ENCODE measurements at regions not wholly inside any gene's neighbourhood (a gene's known extent, or its start where the extent isn't known, plus 50 kb on each side); places are given as distances from the start of the nearest gene placed in this dataset.

DNA sequence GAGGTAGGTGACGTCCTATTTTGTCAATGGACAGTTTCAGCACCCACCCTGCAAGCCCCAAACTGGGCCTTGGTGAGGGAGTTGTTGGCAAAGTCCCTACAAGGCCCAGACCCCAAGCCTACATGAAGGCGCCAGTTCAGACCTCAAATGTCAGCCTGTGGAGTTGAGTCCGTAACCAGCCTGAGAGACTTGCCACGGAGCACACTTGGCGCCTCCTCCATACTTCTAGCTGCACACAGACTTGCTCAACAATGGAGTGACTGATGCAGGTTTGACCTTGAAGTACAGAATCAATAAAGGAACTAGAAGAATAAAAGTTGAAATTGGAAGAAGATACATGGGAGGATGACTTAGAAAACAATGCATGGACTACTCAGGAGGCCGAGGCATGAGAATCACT is 134.3 kb downstream of the PROX1 start:
- H3K36me3 ChIP-seq = no peaks in the 10 kb centered on the region
- no peaks in the 10 kb centered on the region for H3K4me1 ChIP-seq
- peaks cover 0 to 3% (median 0%) of the 10 kb centered on the region in 4 donors for H3K27me3 ChIP-seq
- H3K4me3 ChIP-seq = no peak overlapping the region
- no peak overlapping the region for H3K27ac ChIP-seq (replicated peaks in 1 of 4)
- no peak for DNase-seq (ENCODE audit: extremely low spot score)
- 88% methylated on average over 6 of the region's 6 CpGs for WGBS
- peaks cover 3 to 19% (median 17%) of the 10 kb centered on the region in 4 donors for H3K9me3 ChIP-seq
- no peak for TF ChIP-seq EP300 (IDR thresholded peaks at IDR 0.05)
- TF ChIP-seq POLR2AphosphoS5 (IDR thresholded peaks at IDR 0.05) = no peak
- no peak for TF ChIP-seq POLR2A (IDR thresholded peaks at IDR 0.05; ENCODE audit: low read depth)
- TF ChIP-seq, protein P1, sequence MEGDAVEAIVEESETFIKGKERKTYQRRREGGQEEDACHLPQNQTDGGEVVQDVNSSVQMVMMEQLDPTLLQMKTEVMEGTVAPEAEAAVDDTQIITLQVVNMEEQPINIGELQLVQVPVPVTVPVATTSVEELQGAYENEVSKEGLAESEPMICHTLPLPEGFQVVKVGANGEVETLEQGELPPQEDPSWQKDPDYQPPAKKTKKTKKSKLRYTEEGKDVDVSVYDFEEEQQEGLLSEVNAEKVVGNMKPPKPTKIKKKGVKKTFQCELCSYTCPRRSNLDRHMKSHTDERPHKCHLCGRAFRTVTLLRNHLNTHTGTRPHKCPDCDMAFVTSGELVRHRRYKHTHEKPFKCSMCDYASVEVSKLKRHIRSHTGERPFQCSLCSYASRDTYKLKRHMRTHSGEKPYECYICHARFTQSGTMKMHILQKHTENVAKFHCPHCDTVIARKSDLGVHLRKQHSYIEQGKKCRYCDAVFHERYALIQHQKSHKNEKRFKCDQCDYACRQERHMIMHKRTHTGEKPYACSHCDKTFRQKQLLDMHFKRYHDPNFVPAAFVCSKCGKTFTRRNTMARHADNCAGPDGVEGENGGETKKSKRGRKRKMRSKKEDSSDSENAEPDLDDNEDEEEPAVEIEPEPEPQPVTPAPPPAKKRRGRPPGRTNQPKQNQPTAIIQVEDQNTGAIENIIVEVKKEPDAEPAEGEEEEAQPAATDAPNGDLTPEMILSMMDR (IDR thresholded peaks at IDR 0.05) = no peak
- intact Hi-C loops (cut with DNase I) = loop anchor here (5.0 to 10.0 kb wide), 2 partner anchors 167 to 750 kb away; no protein-coding TSS in a partner anchor

DNA sequence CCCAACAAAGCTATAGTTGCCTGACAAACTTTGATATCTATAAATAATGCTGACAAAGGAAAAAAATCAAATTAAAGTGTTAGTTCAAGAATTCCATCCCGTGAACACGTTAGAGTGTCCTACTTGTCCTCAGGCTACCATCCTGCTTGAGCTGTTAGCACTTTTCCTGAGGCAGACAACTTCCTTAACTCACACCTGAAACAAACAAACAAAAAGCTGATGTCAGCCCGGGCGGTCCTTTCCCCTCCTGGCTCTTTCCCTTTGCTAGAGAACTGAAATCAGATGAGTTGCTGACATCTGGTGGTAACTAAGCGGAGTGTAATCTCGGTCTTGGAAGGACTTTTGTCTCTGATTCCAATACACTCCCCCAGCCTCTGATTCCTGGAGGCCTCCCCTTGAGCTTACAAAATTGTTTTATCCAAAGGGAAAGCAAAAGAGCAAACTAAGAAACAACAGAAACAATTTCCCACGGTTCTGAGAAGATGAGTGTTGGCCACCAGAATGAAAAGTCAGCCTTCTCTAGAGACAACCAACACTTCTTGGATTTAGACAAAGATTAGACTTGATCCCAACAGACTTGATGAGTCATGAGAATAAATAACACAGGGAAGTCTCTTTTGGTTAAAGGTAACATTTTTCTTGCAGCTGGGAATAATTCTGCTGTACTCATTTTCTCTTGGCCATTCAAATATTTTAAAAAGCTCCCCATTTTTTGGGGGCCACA is 135.4 kb downstream of the PROX1 start:
- intact Hi-C loops (cut with DNase I) = loop anchor here (5.0 to 10.0 kb wide), 2 partner anchors 168 to 751 kb away; no protein-coding TSS in a partner anchor
- no peak overlapping the region for H3K4me3 ChIP-seq
- TF ChIP-seq, protein P1 (IDR thresholded peaks at IDR 0.05) = peak; percentile 38 to 51 (median 43)
- no peak for TF ChIP-seq POLR2AphosphoS5 (IDR thresholded peaks at IDR 0.05)
- no peaks in the 10 kb centered on the region for H3K4me1 ChIP-seq
- no peak overlapping the region for H3K27ac ChIP-seq (replicated peaks in 1 of 4)
- H3K27me3 ChIP-seq = peaks cover 0 to 3% (median 0%) of the 10 kb centered on the region in 4 donors
- no peak for DNase-seq (ENCODE audit: extremely low spot score)
- 5% methylated on average over 7 of the region's 7 CpGs for WGBS
- H3K9me3 ChIP-seq = peaks cover under 1 to 8% (median 6%) of the 10 kb centered on the region in 4 donors
- no peaks in the 10 kb centered on the region for H3K36me3 ChIP-seq

DNA sequence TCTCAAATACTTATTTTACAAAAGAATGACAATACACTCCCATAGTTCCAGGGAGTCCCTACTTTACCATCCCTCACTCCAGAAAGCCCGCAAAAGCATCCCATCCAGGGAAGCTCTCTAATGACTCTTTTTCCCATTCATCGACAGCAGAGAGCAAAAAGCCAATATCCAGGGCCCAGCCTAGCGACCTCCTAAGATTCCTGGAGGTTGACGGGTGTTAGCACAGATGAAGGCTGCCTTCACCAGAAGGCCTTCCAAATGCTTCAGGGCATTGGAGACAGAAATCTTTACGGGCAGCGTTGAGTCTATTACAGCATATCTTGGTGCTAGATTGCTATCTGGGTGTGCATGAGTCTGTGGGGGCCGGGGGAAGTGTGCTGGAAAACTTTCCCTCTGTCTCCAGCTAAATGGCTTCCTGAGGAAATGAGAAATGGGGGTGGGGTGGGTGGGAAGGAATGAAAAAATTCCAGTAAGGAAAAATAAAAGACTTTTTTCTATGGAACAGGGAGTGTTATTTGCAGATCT is 136.6 kb downstream of the PROX1 start:
- Histone ChIP-seq H3K4me1 (no peaks in the 10 kb centered on the region), H3K4me3 (no peak overlapping the region), H3K27me3 (peaks cover 0 to 3% (median 0%) of the 10 kb centered on the region in 4 donors), H3K9me3 (no peaks in the 10 kb centered on the region), H3K36me3 (no peaks in the 10 kb centered on the region), H3K27ac (replicated peaks in 1 of 4) (no peak overlapping the region)
- no peak for TF ChIP-seq POLR2A (IDR thresholded peaks at IDR 0.05; ENCODE audit: low read depth)
- no peak for TF ChIP-seq POLR2AphosphoS5 (IDR thresholded peaks at IDR 0.05)
- TF ChIP-seq, protein P1 (IDR thresholded peaks at IDR 0.05) = no peak
- no peak for TF ChIP-seq EP300 (IDR thresholded peaks at IDR 0.05)
- 68% methylated on average over 7 of the region's 7 CpGs for whole genome bisulfite sequencing
- intact Hi-C loops (cut with DNase I) = loop anchor here (5.0 to 10.0 kb wide), 2 partner anchors 170 to 752 kb away; no protein-coding TSS in a partner anchor
- no peak for DNase-seq (ENCODE audit: extremely low spot score)

DNA sequence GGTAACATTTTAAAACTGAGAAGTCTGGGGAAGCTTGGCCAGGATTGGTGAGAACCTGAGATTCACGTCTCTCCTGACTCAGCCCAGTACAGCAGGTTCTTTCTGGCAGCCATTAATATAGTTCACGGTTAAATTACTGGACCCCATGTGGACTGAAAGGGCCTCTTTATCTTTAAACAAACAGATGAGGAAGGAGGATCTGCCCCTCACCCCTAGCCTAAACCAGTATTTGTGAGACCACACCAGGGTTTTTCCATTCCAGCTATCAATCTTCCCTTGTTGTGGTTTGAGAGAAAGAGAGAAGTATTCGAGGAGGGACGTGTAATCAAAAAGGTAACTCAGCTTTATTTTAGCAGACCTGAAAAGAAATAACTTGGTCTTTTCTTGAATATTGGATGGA is 137.1 kb downstream of the PROX1 start:
- DNase-seq (ENCODE audit: extremely low spot score) = no peak
- TF ChIP-seq POLR2A (IDR thresholded peaks at IDR 0.05; ENCODE audit: low read depth) = no peak
- TF ChIP-seq, protein P1 (IDR thresholded peaks at IDR 0.05) = no peak
- TF ChIP-seq EP300 (IDR thresholded peaks at IDR 0.05) = no peak
- TF ChIP-seq POLR2AphosphoS5 (IDR thresholded peaks at IDR 0.05) = no peak
- Histone ChIP-seq H3K4me1 (no peaks in the 10 kb centered on the region), H3K4me3 (no peak overlapping the region), H3K9me3 (no peaks in the 10 kb centered on the region), H3K36me3 (no peaks in the 10 kb centered on the region), H3K27me3 (peaks cover 0 to 3% (median 0%) of the 10 kb centered on the region in 4 donors), H3K27ac (replicated peaks in 1 of 4) (no peak overlapping the region)
- intact Hi-C loops (cut with DNase I) = loop anchor here (5.0 to 10.0 kb wide), 2 partner anchors 170 to 753 kb away; no protein-coding TSS in a partner anchor
- 48% methylated on average over 4 of the region's 4 CpGs for WGBS

All from esophagus muscularis mucosa (tissue), 4 donors.